Mammary epithelial cell (primary cell): ENCODE measurements at regions not wholly inside any gene's neighbourhood (a gene's known extent, or its start where the extent isn't known, plus 50 kb on each side); places are given as distances from the start of the nearest gene placed in this dataset.

ENCODE experiments used
- EZH2 ChIP-seq: IDR thresholded peaks from 2 replicates; pipeline ENCODE4 v1.6.1; 2012; ENCODE audit warnings: low read length, inconsistent platforms, borderline replicate concordance
- TF ChIP-seq, protein P1 (sequence below), 2 donors: IDR thresholded peaks in 1 of 2; conservative IDR thresholded peaks in 1 of 2; 2 replicates each; pipeline ENCODE4 v1.5.1; 2011 to 2012; ENCODE audit warnings: inconsistent platforms in 2 of 2, low read length in 2 of 2, mild to moderate bottlenecking in 2 of 2, control low read depth in 1 of 2, low read depth in 1 of 2; ENCODE audit not compliant: insufficient read depth in 1 of 2; ENCODE audit errors: extremely low read depth in 1 of 2

DNA sequence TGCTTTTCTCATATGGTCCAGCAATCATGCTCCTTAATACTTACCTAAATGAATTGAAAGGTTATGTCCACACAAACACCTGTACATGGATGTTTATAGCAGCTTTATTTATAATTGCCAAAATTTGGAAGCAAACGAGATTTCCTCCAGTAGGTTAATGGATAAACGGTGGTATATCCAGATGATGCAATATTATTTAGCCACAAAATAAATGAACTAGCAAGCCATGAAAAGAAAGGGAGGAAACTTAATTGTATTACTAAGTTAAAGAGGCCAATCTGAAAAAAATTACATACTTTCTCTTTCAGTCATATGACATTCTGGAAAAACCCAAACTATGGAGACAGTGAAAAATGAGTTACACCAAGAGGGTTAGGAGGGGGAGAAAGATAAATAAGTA lies 76.3 kb upstream of the LRRC7 start:
- TF ChIP-seq, protein P1, sequence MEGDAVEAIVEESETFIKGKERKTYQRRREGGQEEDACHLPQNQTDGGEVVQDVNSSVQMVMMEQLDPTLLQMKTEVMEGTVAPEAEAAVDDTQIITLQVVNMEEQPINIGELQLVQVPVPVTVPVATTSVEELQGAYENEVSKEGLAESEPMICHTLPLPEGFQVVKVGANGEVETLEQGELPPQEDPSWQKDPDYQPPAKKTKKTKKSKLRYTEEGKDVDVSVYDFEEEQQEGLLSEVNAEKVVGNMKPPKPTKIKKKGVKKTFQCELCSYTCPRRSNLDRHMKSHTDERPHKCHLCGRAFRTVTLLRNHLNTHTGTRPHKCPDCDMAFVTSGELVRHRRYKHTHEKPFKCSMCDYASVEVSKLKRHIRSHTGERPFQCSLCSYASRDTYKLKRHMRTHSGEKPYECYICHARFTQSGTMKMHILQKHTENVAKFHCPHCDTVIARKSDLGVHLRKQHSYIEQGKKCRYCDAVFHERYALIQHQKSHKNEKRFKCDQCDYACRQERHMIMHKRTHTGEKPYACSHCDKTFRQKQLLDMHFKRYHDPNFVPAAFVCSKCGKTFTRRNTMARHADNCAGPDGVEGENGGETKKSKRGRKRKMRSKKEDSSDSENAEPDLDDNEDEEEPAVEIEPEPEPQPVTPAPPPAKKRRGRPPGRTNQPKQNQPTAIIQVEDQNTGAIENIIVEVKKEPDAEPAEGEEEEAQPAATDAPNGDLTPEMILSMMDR (conservative IDR thresholded peaks at IDR 0.05 in 1 of 2, IDR thresholded peaks at IDR 0.05 in 1 of 2; ENCODE audit: extremely low read depth in 1 of 2, insufficient read depth in 1 of 2, low read depth in 1 of 2, low read length in 2 of 2): no peak
- TF ChIP-seq EZH2: no peak
